Testis (tissue), 2 donors: ENCODE measurements at regions not wholly inside any gene's neighbourhood (a gene's known extent, or its start where the extent isn't known, plus 50 kb on each side); places are given as distances from the start of the nearest gene placed in this dataset.

ENCODE experiments used
- POLR2A ChIP-seq: fragments of 450-650 bp; IDR thresholded peaks from one replicate; pipeline ENCODE4 v1.6.1; 2017; ENCODE audit warnings: antibody characterized with exemption, mild to moderate bottlenecking, moderate library complexity
- TF ChIP-seq, protein P1 (sequence below), 3 experiments: fragments of 450-650 bp in 2 of 3; fragments of 200-600 bp in 1 of 3; sonication (generic) in 1 of 3; IDR thresholded peaks; one replicate each; pipeline ENCODE4 v1.5.1; 2016 to 2019; ENCODE audit warnings: antibody characterized with exemption in 3 of 3, mild to moderate bottlenecking in 2 of 3, moderate library complexity in 1 of 3

DNA sequence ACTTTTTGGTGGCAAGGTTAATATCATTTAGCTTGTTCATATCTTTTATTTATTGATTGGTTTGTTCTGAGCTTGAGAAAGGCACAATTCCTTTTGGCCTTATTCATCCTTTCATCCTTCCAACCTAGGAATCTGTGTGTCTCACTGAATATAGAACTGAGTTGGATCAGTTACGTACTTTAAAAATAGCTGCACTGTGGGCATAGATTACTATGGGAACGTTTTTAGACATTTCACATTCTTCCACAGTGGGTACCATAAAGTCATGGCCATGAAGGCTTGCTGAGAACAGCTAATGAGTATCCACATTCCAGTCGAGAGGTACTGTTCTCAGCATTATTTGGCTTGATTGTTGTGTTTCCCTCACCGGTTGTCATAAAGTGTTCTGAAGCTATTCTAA is 217.0 kb upstream of the DKK2 start:
- TF ChIP-seq, protein P1, sequence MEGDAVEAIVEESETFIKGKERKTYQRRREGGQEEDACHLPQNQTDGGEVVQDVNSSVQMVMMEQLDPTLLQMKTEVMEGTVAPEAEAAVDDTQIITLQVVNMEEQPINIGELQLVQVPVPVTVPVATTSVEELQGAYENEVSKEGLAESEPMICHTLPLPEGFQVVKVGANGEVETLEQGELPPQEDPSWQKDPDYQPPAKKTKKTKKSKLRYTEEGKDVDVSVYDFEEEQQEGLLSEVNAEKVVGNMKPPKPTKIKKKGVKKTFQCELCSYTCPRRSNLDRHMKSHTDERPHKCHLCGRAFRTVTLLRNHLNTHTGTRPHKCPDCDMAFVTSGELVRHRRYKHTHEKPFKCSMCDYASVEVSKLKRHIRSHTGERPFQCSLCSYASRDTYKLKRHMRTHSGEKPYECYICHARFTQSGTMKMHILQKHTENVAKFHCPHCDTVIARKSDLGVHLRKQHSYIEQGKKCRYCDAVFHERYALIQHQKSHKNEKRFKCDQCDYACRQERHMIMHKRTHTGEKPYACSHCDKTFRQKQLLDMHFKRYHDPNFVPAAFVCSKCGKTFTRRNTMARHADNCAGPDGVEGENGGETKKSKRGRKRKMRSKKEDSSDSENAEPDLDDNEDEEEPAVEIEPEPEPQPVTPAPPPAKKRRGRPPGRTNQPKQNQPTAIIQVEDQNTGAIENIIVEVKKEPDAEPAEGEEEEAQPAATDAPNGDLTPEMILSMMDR (IDR thresholded peaks at IDR 0.05): no peak
- TF ChIP-seq POLR2A: no peak
